Right ventricle myocardium inferior (tissue), 1 donor: ENCODE measurements at regions not wholly inside any gene's neighbourhood (a gene's known extent, or its start where the extent isn't known, plus 50 kb on each side); places are given as distances from the start of the nearest gene placed in this dataset.
A peak's percentile ranks its signal among the peaks of the same experiment; 100 is the strongest.

Experiments
- ATAC-seq: fragments of 200-7000 bp; cut with Tn5 transposase; one replicate; pipeline ENCODE4 v1.9.1; 2020; ENCODE audit warnings: mild to moderate bottlenecking, moderate library complexity
- DNase-seq: peaks from one replicate; pipeline ENCODE4 v3.0.0; 2021; ENCODE audit errors: missing footprints
- intact Hi-C: fragments of 100-400 bp; cut with DNase I; formaldehyde crosslinking; loops from one replicate; pipeline ENCODE4 v1.11.0; 2022
- donor health status: DM: no; HTN: yes; CAD: no; lungs with severe emphysema.

DNA sequence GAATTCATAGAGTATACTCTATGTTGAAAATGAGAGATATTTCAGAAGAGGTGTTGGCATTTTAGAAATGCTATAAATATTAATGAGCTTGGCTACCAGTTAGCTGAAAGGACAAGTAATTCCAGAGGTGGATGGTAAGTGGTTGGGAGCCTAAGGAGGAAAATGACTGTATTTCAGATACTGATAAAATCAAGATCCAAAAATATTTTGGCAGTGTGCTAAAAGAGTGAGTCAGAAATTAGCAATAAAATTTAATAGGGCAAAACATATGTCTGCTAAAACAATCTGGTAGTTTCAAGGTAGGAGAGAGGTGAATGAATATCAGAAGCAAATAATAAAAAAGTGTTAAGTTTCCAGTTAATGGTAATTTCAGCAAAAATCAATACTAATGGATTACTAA lies 1287.9 kb downstream of the CDH8 start:
- ATAC-seq (no peak), DNase-seq (no peak)
- intact Hi-C loops: no loop called here

DNA sequence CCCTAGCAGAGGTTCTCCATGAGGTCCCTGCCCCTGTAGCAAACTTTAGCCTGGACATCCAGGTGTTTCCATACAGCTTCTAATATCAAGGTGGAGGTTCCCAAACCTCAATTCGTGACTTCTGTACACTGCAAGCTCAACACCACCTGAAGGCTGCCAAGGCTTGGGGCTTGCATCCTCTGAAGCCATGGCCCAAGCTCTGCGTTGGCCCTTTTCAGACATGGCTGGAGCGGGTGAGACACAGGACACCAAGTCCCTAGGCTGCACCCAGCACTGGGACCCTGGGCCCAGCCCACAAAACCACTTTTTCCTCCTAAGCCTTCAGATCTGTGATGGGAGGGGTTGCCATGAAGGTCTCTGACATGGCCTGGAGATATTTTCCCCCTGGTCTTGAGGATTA lies 1292.0 kb downstream of the CDH8 start:
- DNase-seq: peak; percentile 56
- intact Hi-C loops: no loop called here
- ATAC-seq: no peak

DNA sequence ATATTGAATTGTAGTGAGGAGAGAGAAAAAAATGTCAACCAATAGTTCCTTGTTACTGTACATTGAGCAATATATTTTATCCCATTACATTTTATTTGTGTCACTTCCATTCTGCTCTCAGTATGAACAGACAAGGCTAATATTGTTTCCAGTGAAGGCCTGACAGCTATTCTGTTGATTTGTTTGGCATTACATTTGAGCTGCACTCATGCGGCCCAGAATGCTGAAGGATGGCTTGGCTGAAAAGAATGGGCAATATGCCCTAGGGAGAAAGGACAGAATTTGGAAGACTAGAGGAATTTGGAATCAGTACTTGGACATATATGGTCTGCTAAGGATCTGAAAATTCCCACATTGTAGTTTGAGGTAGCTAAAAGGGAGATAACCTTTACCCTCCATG lies 1294.4 kb downstream of the CDH8 start:
- no peak for DNase-seq
- ATAC-seq: no peak
- intact Hi-C loops: no loop called here

DNA sequence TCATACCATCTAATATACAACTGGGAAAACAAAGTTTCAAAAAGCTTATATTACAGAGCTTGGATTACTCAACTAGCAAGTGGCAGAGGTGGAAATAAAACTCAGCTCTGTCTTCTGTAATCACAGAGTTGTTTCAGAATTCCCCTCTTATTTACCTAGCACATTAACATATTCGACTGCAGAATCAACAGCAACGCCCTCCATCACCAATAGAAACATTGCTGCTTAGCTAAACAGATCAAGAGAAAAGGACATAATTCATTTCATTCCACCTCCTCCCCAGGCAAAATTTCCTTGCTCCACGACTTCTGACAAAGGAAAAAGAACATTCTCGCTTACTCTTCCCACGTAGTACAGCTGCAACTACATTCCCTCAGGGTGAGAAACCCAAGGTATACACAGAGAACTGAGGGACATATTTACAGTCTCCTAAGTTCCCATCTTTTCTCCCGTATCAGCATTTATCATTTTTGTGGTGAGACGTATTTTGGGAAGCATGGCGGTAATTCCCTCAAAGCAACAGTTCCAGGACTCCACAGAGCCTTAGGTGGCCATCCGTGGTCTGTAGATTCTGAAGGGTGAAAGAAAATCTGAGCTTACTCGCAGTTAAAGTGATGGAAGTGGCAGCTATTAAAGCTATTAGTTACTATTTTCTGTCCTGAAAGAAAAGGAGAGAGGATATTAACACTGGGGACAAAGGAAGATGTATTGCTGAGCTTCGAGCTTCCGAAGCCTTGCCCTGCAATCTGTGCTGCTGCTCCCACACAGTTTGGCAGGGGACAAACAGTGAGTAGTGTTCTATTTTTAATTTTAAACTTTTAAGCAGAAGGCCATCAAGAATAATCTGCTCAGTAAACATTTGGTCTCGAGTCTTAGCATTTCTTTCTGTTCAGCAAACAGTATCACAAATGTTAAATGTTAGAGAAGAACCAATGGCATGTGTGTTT lies 1296.2 kb downstream of the CDH8 start:
- ATAC-seq (no peak), DNase-seq (no peak)
- intact Hi-C loops: no loop called here

DNA sequence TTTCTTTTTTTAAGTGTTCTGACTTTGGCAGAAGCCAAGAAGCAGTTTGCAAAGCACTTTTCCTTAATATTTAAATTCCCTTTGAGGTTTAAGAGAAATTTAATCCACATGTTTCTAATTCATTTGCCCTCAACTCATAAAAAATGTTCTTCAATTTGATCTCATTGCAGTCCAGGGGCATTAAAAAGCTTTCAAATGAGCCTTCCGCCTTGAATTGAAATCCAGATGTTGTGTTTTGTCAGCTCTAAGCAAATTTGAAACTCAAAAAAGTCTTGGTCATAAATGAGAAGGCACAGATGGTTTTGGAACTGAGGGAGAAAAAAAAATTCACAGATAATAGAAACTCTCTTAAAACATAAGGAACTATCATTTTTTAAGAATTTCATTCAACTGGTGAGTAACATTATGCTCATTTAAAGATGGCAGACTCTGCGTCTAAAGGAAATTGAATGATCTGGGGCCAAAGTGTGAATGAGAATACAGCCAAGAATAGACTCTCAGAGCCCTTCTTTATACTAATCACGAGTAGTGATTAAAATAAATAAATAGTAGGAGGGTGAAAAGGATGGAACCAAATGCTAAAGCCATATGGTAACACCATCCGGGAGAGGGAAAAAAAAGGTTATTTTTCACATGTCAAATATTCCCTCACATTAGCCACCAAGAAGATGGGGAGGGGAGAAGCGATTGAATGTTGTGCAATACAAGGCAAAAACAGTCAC lies 1304.7 kb downstream of the CDH8 start:
- ATAC-seq (no peak), DNase-seq (no peak)

DNA sequence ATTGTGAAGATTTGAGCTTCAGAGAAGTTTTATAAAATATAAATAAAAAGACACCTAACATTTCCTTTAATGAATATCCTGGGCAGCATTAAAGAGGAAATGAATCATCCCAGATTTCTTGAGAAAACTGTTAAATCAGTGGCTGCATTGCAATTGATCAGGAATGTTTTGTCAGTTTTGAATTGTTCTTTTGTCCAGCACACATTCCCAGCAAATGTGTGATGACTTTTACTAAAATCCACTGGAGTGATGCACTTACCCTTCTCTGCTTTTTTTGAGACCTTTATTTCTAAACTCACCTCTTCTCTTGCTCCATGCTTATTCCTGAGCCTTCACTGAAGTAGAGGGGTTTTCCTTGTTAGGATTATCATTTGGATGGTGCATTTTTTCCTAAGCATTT lies 1307.2 kb downstream of the CDH8 start:
- ATAC-seq (no peak), DNase-seq (no peak)
- intact Hi-C loops: no loop called here

More for the DNA sequence above, 1304.7 kb downstream of the CDH8 start:
- intact Hi-C loops: no loop called here

DNA sequence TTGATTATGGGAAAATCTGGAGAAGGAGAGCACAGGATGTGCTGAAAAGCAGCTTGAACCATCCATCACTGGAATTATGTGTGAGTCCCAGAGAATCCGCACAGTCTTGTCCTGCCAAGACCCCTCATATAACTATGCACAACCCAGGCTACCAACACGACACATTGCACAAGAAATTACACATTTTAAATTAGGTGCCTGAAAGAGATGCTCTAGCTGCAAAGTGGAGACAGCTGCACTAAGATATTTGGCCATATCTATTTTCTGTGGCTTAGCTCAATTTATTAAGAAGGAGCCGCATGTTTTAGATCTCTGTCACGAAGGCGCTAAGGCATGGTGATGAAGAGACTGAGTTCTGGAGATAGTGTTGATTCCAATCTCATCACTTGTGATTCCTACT lies 1308.4 kb downstream of the CDH8 start:
- DNase-seq (no peak), ATAC-seq (no peak)
- intact Hi-C loops: no loop called here

DNA sequence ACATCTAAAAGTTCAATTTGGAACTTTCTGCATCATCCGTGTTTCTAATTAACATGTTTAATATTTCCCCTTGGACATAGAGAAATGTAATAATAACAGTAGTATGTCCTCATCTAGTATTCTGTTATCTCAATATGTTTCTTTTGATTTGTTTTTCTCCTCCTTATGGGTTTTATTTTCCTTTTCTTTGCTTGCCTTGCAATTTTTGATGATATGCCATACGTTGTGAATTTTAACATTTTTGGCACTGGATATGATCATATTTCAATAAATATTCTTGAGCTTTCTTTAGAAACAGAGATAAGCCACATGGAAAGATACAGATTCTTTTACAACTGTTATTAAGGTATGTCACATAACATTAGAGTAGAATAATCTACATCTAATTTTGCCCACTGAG lies 1316.2 kb downstream of the CDH8 start:
- DNase-seq (no peak), ATAC-seq (no peak)
- intact Hi-C loops: no loop called here

DNA sequence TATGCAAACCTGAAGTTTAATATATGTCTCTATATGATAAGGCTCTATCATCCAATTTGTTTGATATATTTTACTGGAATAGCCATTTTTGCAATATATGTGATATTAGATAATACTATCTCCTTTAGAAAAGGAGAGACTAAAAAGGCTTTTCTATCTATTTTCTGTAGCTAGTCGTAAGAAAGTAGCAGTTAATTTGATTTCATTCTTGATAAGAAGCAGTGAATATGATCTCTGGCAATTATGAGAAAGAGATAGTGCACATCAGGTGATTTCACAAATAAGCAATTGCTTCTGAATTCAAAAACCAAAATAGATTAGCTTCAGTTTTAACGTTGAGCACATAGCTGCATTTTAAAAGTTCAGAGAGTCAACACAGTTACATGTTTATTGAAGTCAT lies 1318.4 kb downstream of the CDH8 start:
- DNase-seq (no peak), ATAC-seq (no peak)
- intact Hi-C loops: no loop called here

DNA sequence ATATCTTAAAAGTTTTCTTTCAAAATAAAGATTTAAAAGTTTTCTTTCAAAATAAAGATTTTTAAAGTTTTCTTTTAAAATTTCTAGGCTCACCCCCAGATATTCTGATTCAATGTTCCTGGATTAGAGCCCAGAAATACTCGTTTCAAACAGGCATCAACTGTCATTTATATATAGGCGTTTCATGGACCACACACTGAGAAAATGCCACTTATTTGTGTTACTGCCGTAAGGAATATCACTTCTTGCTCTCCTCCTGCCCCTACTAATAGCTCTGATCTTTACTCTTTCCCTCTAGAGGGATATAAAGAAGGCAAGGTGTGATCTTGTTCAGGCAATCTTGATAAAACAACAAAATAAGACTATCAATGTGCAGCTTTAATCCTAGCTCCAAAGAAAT lies 1324.1 kb downstream of the CDH8 start:
- DNase-seq: no peak
- intact Hi-C loops: no loop called here
- ATAC-seq: no peak

DNA sequence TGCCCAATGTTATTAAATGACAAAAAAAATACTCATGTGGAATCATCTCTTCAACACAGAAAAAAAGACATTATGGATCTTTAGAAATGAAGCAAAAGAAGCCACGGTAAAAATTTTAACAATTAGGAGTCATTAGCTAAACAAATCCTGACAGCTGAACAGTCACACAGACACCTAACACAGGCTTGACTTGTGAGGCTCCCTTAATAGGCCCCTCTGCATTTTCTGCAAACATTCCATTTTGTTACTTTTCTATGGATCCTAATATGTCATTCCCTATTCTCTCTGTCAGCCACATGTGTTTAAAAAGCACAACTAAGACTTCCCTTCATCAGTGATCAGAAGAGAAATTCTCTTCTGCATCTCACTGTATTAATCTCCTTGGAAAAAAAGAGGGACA lies 1331.5 kb downstream of the CDH8 start:
- ATAC-seq: no peak
- DNase-seq: no peak
- intact Hi-C loops: no loop called here

DNA sequence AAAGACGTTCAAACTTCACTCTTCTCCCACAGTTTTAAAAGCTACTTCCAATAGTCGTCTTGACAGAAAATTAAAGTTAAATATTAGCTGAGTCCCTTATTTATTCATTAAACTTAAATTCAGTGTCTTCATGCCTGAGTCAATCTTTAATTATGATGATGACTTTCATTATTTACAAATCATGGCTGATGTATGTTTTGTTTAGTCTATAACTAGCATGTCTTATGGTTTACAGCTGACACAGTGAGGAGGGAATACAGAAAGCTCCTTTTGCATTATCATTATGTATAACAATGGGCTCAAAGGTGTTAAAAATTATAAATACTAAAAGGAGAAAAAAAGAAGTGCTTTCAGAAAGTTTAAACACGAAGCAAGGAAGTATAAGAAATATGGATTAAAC lies 1333.1 kb downstream of the CDH8 start:
- intact Hi-C loops: no loop called here
- no peak for DNase-seq
- ATAC-seq: no peak

DNA sequence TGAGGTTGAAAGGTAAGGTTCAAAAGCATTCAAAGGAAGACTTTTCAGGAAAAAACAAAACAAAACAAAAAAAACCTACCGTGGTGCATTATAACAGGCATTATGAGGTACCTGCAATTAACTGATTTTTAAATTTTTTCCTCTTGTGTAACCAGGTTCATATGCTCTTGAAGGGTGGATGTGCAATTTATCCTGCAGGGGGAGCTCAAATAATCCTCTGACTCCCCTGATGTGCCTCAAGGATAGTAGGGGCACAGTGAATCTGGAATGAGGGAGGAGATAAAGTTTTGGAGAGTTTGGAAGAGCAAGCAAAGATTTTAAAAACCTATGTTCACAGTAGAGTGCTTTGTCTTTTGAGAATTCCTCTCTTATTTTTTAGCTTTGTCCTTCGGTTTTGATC lies 1349.4 kb downstream of the CDH8 start:
- no peak for ATAC-seq
- intact Hi-C loops: no loop called here
- no peak for DNase-seq

DNA sequence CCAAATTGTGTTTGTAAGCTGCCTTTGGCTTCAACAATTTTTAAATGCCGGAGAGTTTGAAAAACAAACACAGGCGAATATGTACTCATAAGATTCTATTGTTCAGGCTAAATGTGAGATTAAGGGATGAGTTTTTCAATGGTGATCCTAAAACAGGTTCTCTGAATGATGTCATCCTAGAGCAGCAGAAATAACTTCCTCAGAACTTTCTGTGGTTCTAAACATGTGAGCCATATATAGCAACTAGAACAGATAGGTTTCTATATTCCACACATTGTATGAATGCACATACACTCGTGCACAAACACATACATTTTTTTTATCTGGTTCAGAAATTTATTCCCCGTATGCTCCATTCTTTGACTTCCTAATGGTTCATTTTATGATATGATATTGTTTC lies 1352.2 kb downstream of the CDH8 start:
- intact Hi-C loops: no loop called here
- no peak for DNase-seq
- no peak for ATAC-seq

DNA sequence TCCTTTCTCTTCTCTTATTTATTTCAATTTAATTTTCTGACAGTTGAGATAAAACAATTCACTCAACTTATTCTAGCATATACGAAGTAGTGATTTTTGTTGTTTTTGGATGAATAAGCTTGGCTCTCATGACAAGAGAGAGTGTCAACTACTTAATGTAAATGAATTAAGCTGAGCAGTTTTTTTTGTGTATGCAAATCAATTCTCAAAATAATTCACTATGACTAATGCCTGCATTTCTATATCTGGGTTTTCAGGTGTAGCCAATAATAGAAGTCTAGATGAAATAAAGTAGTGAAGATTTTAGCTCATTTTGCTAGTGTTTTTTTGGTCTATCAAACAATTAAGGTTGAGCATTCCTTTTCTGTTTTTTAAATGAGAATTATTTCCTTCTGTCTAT lies 1354.0 kb downstream of the CDH8 start:
- no peak for ATAC-seq
- DNase-seq: no peak
- intact Hi-C loops: no loop called here

DNA sequence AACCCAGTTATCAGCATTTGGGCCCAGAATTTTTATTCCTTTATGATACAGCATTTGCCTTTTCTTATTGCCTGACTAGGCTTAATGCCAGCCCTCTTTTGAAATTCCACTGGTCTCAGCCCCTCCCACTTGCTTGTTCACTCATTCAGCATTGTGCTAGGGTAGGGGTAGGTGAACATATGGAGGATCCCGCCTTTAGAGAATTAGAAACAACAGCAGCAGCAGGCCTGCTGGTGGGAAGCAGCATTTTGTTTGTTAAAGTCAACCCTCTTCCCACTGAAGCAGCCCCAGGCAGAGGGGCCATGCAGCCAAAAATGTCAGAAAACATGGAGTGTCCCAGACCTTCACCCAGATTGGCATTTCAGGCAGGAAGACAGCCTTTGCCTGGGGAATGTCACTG lies 1355.2 kb downstream of the CDH8 start:
- DNase-seq (no peak), ATAC-seq (no peak)
- intact Hi-C loops: no loop called here

DNA sequence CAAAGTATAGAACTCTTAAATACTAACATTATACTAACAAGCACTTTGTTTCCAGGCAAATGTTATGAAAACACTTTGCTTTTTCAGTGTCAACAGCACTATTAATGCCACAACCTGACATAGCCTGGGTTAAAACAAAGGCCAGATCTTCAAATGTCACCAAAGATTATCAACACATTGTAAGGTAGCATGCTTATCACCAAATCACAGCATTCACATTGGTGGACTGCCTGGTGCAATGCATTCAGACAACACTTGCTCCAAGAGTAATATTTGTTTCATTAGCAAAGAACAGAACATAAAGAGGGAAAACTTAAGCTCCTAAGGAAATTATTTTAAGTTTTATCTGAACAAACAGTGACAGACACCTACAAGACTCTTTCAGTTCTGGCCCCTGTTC lies 1361.2 kb downstream of the CDH8 start:
- DNase-seq (no peak), ATAC-seq (no peak)
- intact Hi-C loops: no loop called here

DNA sequence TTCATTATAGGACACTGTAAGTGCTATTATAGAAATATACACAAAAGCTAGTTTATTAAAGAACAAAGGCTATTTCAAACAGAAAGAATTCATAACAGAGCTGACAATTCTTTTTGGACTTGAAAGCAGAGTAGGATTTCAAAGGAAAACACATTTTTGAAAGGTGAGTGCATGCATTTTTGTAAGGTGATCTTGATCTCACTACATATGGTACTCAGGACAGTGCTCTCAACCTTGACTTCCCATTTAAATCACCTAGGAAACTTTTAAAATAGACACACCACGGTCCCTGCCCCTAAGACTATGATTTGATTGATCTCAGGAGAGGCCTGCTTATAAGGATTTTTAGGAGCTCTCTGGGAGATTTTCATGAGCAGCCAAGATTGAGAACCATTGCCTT lies 1362.0 kb downstream of the CDH8 start:
- intact Hi-C loops: no loop called here
- no peak for DNase-seq
- no peak for ATAC-seq

DNA sequence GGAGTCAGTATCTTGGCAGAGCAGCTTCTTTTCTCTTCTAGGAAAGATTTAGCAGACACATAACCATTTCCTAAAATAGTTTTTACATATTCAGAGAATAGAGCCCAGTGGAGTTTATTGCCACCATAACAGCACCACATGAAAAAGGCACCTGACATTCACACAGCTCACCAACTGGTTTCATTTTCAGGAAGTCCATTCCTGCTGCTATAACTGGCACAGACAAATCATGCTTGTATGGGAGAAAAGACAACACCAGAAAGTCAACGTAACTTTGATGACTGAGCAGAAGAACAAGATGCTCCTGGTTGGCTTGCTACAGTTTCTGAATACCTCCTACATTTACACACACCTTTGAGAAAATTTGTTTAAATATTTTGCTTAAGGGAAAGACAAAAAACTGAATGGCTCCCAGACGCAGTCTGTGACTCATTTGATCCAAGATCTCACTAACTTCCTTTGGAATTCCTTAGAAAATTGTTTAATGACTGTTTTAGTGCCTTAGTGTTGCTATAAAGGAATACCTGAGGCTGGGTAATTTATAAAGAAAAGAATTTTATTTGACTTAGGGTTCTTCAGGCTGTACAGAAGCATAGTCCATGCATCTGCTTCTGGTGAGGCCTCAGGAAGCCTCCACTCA lies 1380.6 kb downstream of the CDH8 start:
- intact Hi-C loops: no loop called here
- DNase-seq (no peak), ATAC-seq (no peak)

DNA sequence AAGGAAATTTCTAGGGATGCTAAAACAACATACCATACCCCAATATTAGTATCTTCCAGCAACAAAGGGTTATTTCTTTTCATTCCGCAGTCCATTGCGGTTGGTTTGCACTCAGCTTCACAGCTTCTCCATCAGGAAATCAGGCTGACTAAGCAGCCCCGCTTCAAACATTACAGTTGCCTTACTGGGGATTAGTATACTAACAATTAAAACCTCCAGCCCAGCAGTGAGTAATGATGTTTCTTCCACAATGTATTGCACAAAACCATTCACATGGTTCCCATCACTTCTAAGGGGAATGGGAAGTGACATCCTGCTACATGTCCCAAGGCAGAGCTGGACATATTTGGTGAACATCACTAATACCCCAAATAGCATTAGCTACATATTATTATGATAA lies 1384.9 kb downstream of the CDH8 start:
- ATAC-seq (no peak), DNase-seq (no peak)
- intact Hi-C loops: no loop called here
